AG04450 (cell line): ENCODE measurements at regions not wholly inside any gene's neighbourhood (a gene's known extent, or its start where the extent isn't known, plus 50 kb on each side); places are given as distances from the start of the nearest gene placed in this dataset.

Source experiments
- CTCF ChIA-PET: fragments of 300-600, 350-600 bp; formaldehyde crosslinking; extraction: SDS; loops from one replicate; lab custom pipeline; 2022; ENCODE audit warnings: antibody characterized with exemption, inconsistent platforms; lab: Charles Lee
- POLR2A ChIA-PET: fragments of 350-600 bp; formaldehyde crosslinking; extraction: SDS; loops from one replicate; lab custom pipeline; 2021; ENCODE audit warnings: antibody characterized with exemption, inconsistent platforms; lab: Yijun Ruan, JAX
- DNase-seq: peaks from one replicate; pipeline ENCODE4 v3.0.0-alpha.2; 2011; ENCODE audit warnings: low read depth, low spot score
- H3K27ac ChIP-seq: one replicate; pipeline ENCODE4 v1.5.1; 2012; ENCODE audit warnings: low read depth, low read length, control low read depth
- H3K27me3 ChIP-seq: one replicate; pipeline ENCODE4 v1.6.0; 2012; ENCODE audit warnings: low read length; ENCODE audit not compliant: control insufficient read depth, insufficient read depth
- H3K4me3 ChIP-seq: 2 replicates; pipeline ENCODE4 v1.5.1; 2011; ENCODE audit warnings: mild to moderate bottlenecking, low read depth, low read length, control low read depth
- H3K9me3 ChIP-seq: 2 replicates; pipeline ENCODE4 v1.5.1; 2012; ENCODE audit warnings: low read length; ENCODE audit not compliant: control insufficient read depth, insufficient read depth
- TF ChIP-seq, protein P1 (sequence below): IDR thresholded peaks from 2 replicates; pipeline ENCODE4 v1.5.1; 2011; ENCODE audit warnings: low read depth, low read length, control low read depth, inconsistent platforms

- no peak overlapping the region for H3K27ac ChIP-seq
- no peak for DNase-seq
- ChIA-PET CTCF (interaction anchor here (5.8 kb wide), 1 partner anchor 14 kb away, joined by 43 read pairs; no protein-coding TSS in a partner anchor), POLR2A (no interaction called here)
- peaks cover 13% of the 10 kb centered on the region for H3K9me3 ChIP-seq
- H3K4me3 ChIP-seq: no peak overlapping the region
- TF ChIP-seq, protein P1, sequence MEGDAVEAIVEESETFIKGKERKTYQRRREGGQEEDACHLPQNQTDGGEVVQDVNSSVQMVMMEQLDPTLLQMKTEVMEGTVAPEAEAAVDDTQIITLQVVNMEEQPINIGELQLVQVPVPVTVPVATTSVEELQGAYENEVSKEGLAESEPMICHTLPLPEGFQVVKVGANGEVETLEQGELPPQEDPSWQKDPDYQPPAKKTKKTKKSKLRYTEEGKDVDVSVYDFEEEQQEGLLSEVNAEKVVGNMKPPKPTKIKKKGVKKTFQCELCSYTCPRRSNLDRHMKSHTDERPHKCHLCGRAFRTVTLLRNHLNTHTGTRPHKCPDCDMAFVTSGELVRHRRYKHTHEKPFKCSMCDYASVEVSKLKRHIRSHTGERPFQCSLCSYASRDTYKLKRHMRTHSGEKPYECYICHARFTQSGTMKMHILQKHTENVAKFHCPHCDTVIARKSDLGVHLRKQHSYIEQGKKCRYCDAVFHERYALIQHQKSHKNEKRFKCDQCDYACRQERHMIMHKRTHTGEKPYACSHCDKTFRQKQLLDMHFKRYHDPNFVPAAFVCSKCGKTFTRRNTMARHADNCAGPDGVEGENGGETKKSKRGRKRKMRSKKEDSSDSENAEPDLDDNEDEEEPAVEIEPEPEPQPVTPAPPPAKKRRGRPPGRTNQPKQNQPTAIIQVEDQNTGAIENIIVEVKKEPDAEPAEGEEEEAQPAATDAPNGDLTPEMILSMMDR: no peak
- H3K27me3 ChIP-seq: peaks cover 2% of the 10 kb centered on the region
These were observed 348.3 kb upstream of the CAMK1G start for GRCh38 chr1:209235166-209235565.

DNA sequence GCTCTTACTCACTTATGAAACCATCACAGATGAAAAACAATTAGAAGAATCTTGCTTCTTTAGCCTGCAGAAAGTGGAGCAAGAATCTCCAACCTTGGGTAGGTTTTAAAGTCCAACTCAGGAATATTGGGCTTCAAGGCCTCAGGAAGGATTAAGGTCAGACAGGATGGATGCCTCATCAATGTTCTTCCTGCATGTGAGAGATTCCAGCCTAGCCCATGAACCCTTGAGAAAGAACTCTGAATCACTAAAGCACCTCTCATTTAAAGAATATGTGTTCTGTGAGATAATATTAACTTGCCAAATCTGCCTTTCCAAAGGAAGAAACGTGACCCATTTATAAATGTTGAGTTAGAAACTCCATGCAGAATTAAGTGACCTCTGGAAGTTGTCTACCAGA lies 345.2 kb upstream of the CAMK1G start:
- DNase-seq: no peak
- POLR2A ChIA-PET: no interaction called here
- CTCF ChIA-PET: interaction anchor here (1.8 to 5.8 kb wide), 2 partner anchors 10 to 197 kb away, joined by 4 to 43 read pairs; no protein-coding TSS in a partner anchor
- no peaks in the 10 kb centered on the region for H3K9me3 ChIP-seq
- H3K27me3 ChIP-seq: peaks cover 2% of the 10 kb centered on the region
- no peak overlapping the region for H3K4me3 ChIP-seq
- no peak overlapping the region for H3K27ac ChIP-seq
- TF ChIP-seq, protein P1: no peak

- no peak overlapping the region for H3K4me3 ChIP-seq
- no peak overlapping the region for H3K27ac ChIP-seq
- ChIA-PET POLR2A (no interaction called here), CTCF (interaction anchor here (1.6 to 5.8 kb wide), 2 partner anchors 8 to 37 kb away, joined by 3 to 43 read pairs; no protein-coding TSS in a partner anchor)
- DNase-seq: no peak
- no peaks in the 10 kb centered on the region for H3K9me3 ChIP-seq
- peaks cover 2% of the 10 kb centered on the region for H3K27me3 ChIP-seq
- TF ChIP-seq, protein P1: no peak
These were observed 343.2 kb upstream of the CAMK1G start for GRCh38 chr1:209240351-209240750.

- peaks cover 2% of the 10 kb centered on the region for H3K27me3 ChIP-seq
- H3K27ac ChIP-seq: no peak overlapping the region
- H3K4me3 ChIP-seq: no peak overlapping the region
- H3K9me3 ChIP-seq: no peaks in the 10 kb centered on the region
- no peak for DNase-seq
- POLR2A ChIA-PET: no interaction called here
- TF ChIP-seq, protein P1: no peak
- CTCF ChIA-PET: no interaction called here
These were observed 342.0 kb upstream of the CAMK1G start for GRCh38 chr1:209241487-209241886.

DNA sequence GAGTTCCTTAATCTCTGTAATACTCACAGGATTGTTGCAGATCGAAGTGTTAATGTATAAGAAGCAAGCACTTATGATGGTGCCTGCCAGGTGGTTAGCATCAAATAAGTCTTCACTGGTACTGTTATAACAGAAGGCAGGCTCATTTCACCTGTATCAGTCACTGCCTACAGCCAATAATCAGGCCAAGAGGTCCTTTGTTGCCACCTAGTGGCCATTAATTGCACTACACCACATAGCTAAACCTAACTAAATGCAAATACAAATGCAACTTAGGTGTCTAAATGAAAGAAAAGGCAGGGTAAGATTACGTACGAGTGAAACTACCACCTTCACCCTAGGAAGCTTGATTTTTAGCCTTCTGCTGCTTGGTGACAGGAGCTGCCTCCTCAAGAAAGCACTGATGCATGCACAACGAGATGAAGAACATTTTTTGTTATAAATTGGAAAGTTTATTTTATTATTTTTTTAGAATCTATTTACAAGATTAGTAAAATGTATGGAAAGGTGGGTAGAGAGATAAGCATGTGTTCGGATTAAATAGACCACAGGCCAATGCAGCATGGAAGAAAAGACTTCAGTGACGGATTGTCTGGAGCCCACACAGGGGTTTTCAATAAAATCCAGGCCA lies 334.8 kb upstream of the CAMK1G start:
- peak; percentile 16 for DNase-seq
- H3K9me3 ChIP-seq: no peaks in the 10 kb centered on the region
- no peak overlapping the region for H3K4me3 ChIP-seq
- H3K27me3 ChIP-seq: no peaks in the 10 kb centered on the region
- no peak overlapping the region for H3K27ac ChIP-seq
- ChIA-PET CTCF (interaction anchor here (0.6 to 4.7 kb wide), 51 partner anchors 11 to 599 kb away, joined by 3 to 56 read pairs (median 3); no protein-coding TSS in a partner anchor), POLR2A (no interaction called here)
- TF ChIP-seq, protein P1: peak; percentile 89
